ENCODE measurements at regions not wholly inside any gene's neighbourhood (a gene's known extent, or its start where the extent isn't known, plus 50 kb on each side); places are given as distances from the start of the nearest gene placed in this dataset.

DNA sequence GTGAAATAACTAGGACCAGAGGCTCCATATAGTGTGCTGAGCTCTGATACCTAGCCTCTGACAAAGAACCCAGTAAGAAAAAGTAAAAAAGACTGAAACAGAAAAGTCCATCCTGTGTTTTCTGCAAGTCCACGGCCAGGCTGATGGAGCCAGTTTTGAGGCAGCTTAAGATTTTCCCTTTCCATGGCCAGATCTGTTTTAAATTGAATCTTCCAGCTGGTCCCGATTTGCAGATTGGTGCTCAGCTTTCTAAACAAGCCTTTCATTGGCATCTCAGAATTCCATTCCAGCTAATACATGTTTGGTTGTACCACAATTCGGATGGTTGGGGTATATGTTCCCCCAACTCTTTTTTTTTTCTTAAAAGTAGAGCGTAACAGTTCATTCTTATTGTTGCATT, 152.0 kb downstream of the DACT1 start:
- Histone ChIP-seq H3K79me2 (ENCODE audit: control insufficient read depth in 1 of 2, insufficient read depth in 2 of 2, low read length in 2 of 2) (no peaks in the 10 kb centered on the region), H3K36me3 (ENCODE audit: control insufficient read depth in 2 of 4, insufficient read depth in 4 of 4, low read length in 3 of 4) (no peaks in the 10 kb centered on the region), H2BK12ac (ENCODE audit: low read depth, low read length) (no peak overlapping the region), H4K5ac (ENCODE audit: insufficient read length, low read depth, low read length) (no peak overlapping the region), H2BK120ac (replicated peaks; ENCODE audit: low read depth, low read length) (no peak overlapping the region), H3K14ac (ENCODE audit: insufficient read length) (no peak overlapping the region), H3K79me1 (ENCODE audit: low read depth, low read length) (no peaks in the 10 kb centered on the region), H2AK5ac (ENCODE audit: low read depth, low read length) (no peak overlapping the region), H4K20me1 (replicated peaks in 1 of 2; ENCODE audit: control insufficient read depth in 1 of 2, insufficient read depth in 2 of 2, low read length in 2 of 2) (no peaks in the 10 kb centered on the region), H3K9ac (replicated peaks in 1 of 4; ENCODE audit: extremely low read depth in 1 of 4, low read depth in 3 of 4, low read length in 3 of 4) (no peak overlapping the region), H3K4ac (replicated peaks; ENCODE audit: insufficient read length, low read depth, low read length) (no peak overlapping the region), H4K8ac (ENCODE audit: extremely low read depth, insufficient read depth, low read length) (no peak overlapping the region), H3K9me3 (ENCODE audit: insufficient read depth in 2 of 2, low read depth in 1 of 2, low read length in 1 of 2) (no peaks in the 10 kb centered on the region), H2BK5ac (ENCODE audit: low read depth, low read length) (no peak overlapping the region), H2BK20ac (ENCODE audit: low read length) (no peak overlapping the region), H2BK15ac (ENCODE audit: low read length) (no peak overlapping the region), H3K27me3 (replicated peaks in 1 of 4; ENCODE audit: control insufficient read depth in 3 of 4, extremely low read depth in 1 of 4, insufficient read depth in 3 of 4, low read length in 3 of 4) (peaks cover 0 to 4% (median 0%) of the 10 kb centered on the region in 4 experiments; a peak in 1 of 7 replicates), H3K4me1 (replicated peaks in 1 of 4; ENCODE audit: control insufficient read depth in 3 of 4, insufficient read depth in 4 of 4, low read length in 3 of 4) (peaks cover 0 to 4% (median 2%) of the 10 kb centered on the region in 4 experiments; a peak in 5 of 7 replicates), H4K91ac (replicated peaks; ENCODE audit: insufficient read length, low read length) (no peak overlapping the region), H3K4me2 (ENCODE audit: insufficient read depth in 1 of 2, low read depth in 2 of 2, low read length in 2 of 2) (no peak overlapping the region), H3K23me2 (ENCODE audit: low read depth, low read length) (no peaks in the 10 kb centered on the region; the same call in 1 of the 2 replicates), H3K18ac (ENCODE audit: extremely low read depth, low read length) (no peak overlapping the region), H3K23ac (ENCODE audit: insufficient read length) (no peak overlapping the region), H3K27ac (ENCODE audit: low read depth, low read length) (no peak overlapping the region), H3K4me3 (ENCODE audit: extremely low read depth in 1 of 4, insufficient read depth in 2 of 4, low read depth in 3 of 4, low read length in 4 of 4) (no peak overlapping the region), H3K56ac (replicated peaks; ENCODE audit: insufficient read length, low read depth, low read length) (no peak overlapping the region), H2AFZ (ENCODE audit: low read length) (no peak overlapping the region)
- TF ChIP-seq ASH2L (IDR thresholded peaks at IDR 0.05; ENCODE audit: low read length) (no peak), ATF2 (IDR thresholded peaks at IDR 0.05; ENCODE audit: low read length) (no peak), CHD2 (IDR thresholded peaks at IDR 0.05; ENCODE audit: low read length) (no peak), FOSL1 (IDR thresholded peaks at IDR 0.05; ENCODE audit: insufficient read depth, low read depth, low read length) (no peak), CTCF (IDR thresholded peaks at IDR 0.05; ENCODE audit: control extremely low read depth in 1 of 3, insufficient read depth in 1 of 3, low read depth in 1 of 3, low read length in 3 of 3) (no peak), SIX5 (IDR thresholded peaks at IDR 0.05; ENCODE audit: low read depth, low read length) (no peak)
- TF ChIP-seq, protein P1, sequence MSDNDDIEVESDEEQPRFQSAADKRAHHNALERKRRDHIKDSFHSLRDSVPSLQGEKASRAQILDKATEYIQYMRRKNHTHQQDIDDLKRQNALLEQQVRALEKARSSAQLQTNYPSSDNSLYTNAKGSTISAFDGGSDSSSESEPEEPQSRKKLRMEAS (IDR thresholded peaks at IDR 0.05), result no peak
- WGBS, 2 experiments (ENCODE audit: extremely low coverage in 1 of 2, insufficient coverage in 1 of 2, insufficient read length in 1 of 2, insufficient replicate concordance in 2 of 2, low coverage in 1 of 2, low lambda C conversion rate in 2 of 2, missing lambda C conversion rate in 1 of 2), result 93% methylated on average over 4 of the region's 4 CpGs; no CpG with 5 or more reads in 1 of the 2 experiments
- ChIA-PET CTCF (ENCODE audit: partially characterized antibody) (interaction anchor here (0.9 kb wide), 2 partner anchors 24 to 158 kb away, joined by 3 to 4 read pairs; no protein-coding TSS in a partner anchor), POLR2A (ENCODE audit: partially characterized antibody) (interaction anchor here (0.6 kb wide), 1 partner anchor 314 kb away, joined by 3 read pairs; no protein-coding TSS in a partner anchor)
- FAIRE-seq, result no peak
- no peak for DNase-seq (ENCODE audit: low read depth in 1 of 2, low spot score in 2 of 2)
